Activated T-helper 17 cell treated with anti-CD3 and anti-CD28 coated beads, Interleukin-2, amount 50 U/mL, for 72 hours (primary cell): ENCODE measurements at regions not wholly inside any gene's neighbourhood (a gene's known extent, or its start where the extent isn't known, plus 50 kb on each side); places are given as distances from the start of the nearest gene placed in this dataset.
"Not testable (repeated sequence)": the region's sequence is repeated elsewhere in the genome, so short reads cannot be mapped to it uniquely, and the experiment has no call there.

ENCODE experiments used
- ATAC-seq: fragments of 150-1000 bp; cut with Tn5 transposase; replicated peaks from 2 replicates; pipeline ENCODE4 v1.10.0; 2021; ENCODE audit warnings: mild to moderate bottlenecking, moderate library complexity
- H3K27ac Mint-ChIP-seq: one replicate; pipeline ENCODE4 v1.8.0; 2022; ENCODE audit warnings: mixed read lengths
- H3K27me3 Mint-ChIP-seq: one replicate; pipeline ENCODE4 v1.8.0; 2022; ENCODE audit warnings: mixed read lengths
- H3K36me3 Mint-ChIP-seq: one replicate; pipeline ENCODE4 v1.8.0; 2022; ENCODE audit warnings: low read depth, mild to moderate bottlenecking, mixed read lengths
- H3K4me1 Mint-ChIP-seq: one replicate; pipeline ENCODE4 v1.8.0; 2022; ENCODE audit warnings: mixed read lengths
- H3K4me3 Mint-ChIP-seq: one replicate; pipeline ENCODE4 v1.8.0; 2022; ENCODE audit warnings: mild to moderate bottlenecking, mixed read lengths
- H3K9me3 Mint-ChIP-seq: one replicate; pipeline ENCODE4 v1.8.0; 2022; ENCODE audit warnings: mixed read lengths

DNA sequence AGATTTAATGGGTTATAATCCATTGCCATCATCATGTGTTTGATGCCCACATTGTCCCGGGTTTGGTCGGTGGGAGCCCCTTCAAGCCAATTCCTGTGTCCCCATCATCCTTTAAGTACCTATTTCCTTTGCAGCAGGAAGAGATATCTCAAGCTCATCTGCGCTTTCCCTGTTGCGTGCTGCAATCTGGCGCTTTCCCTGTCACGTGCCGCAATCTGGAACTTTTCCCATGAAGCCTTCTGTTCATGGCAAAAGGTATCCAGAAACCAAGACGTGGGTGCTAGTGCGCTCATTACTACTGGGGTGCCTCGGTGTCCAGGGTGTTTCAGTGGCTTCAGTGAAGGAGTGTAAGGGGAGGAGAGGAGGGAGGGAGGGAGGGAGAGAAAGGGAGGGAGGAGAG lies 174.6 kb upstream of the ZNF469 start:
- peaks cover 4% of the 10 kb centered on the region for H3K9me3 Mint-ChIP-seq
- H3K4me1 Mint-ChIP-seq: no peaks in the 10 kb centered on the region
- H3K27ac Mint-ChIP-seq: no peak overlapping the region
- H3K27me3 Mint-ChIP-seq: peaks cover 4% of the 10 kb centered on the region
- no peak for ATAC-seq
- no peaks in the 10 kb centered on the region for H3K36me3 Mint-ChIP-seq
- H3K4me3 Mint-ChIP-seq: no peak overlapping the region

DNA sequence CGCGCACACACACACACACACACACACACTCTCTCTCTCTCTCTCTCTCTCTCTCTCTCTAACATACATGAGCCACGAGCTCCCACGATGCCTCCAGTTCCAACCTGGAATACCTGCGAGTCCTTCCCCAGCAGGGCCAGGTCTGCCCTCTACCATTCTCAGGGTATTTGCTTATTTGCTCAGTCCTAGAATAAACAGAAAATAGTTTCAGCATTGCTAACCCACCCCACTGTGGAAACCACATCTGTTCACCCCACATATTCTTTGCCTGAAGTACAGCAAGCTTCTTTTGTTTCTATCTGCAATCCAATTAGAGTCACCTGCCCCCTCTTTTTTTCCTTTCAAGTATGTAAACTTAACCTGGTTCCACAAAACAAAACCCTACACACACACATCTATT lies 174.0 kb upstream of the ZNF469 start:
- not testable (repeated sequence) for H3K4me1 Mint-ChIP-seq, H3K36me3 Mint-ChIP-seq, H3K9me3 Mint-ChIP-seq, H3K27ac Mint-ChIP-seq, H3K4me3 Mint-ChIP-seq, H3K27me3 Mint-ChIP-seq, ATAC-seq

DNA sequence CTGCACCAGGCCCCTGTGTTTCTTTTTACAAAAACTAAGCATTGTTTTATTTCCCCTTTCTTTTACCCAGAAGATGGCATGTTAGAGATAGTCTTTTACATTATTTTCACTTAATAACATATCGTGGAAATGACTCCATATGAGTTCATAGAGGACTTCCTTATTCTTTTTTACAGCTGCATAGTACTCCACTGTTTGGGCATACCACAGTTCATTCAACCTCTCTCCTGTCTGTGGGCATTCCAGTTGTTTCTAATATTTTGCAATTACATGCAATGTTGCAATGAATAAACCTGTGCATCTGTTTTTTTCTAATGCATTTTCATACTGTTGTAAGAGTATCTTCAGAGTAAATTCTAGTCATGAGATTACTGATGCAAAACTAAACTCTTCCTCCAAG lies 173.2 kb upstream of the ZNF469 start:
- not testable (repeated sequence) for H3K4me1 Mint-ChIP-seq, H3K4me3 Mint-ChIP-seq, H3K27ac Mint-ChIP-seq

DNA sequence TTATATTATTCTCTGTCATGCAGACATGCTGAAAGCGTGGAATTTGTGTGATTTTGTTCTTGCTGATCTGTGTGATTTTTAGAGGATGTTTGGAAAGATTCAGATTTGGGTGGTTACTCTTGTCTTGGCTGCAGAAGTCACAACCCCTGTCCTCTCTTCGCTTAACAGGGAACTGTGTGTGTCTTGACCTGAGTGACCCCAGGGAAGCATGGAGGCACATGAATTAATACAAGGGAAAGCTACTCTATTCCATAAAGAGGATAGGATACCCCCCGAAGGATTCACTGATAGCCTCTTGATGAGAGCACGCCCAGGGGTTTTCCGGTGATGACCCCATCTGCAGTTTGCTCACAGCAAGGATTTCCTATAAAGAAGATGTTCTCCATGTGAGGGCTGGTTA lies 168.8 kb upstream of the ZNF469 start:
- H3K4me3 Mint-ChIP-seq, H3K9me3 Mint-ChIP-seq, H3K4me1 Mint-ChIP-seq: not testable (repeated sequence)

More for the DNA sequence above, 173.2 kb upstream of the ZNF469 start:
- H3K9me3 Mint-ChIP-seq, ATAC-seq, H3K27me3 Mint-ChIP-seq, H3K36me3 Mint-ChIP-seq: not testable (repeated sequence)

DNA sequence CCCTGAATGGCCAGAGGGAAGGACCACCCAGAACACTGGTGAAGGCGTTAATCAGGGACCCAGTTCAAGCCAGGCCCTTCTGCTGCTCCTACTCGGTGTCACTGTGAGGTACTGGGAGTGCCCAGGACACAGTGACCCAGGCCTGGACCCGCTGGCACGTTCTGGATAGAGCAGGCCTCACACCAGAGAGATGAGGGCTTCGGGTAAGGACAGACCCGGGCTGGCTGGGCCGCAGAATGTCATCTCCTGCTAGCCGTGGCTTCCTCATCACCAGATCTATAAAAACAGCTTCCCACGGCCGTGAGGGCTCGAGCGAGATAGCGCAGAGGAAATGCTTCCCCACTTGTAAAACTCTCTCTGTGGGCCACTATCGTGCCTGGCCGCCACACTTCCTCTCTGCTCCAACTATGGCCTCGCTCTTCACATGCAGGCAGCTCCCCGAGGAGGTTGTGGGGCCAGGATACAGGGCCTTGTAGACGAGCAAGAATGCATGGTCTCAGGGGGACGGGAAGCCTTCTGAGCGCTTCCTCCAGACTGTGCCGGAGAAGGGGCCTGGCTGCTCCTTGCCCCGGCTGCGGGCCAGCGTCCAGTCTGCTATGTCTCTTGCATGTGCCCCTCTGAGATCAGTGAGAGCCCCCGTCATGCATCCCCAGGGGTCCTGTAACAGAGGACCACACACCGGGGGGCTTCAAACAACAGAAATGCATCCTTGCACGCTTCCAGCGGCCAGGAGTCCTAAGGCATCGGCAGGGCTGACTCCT lies 161.6 kb upstream of the ZNF469 start:
- H3K4me3 Mint-ChIP-seq, H3K9me3 Mint-ChIP-seq, H3K27ac Mint-ChIP-seq, H3K4me1 Mint-ChIP-seq, ATAC-seq, H3K36me3 Mint-ChIP-seq: not testable (repeated sequence)
- peaks cover 30% of the 10 kb centered on the region for H3K27me3 Mint-ChIP-seq

More for the DNA sequence above, 168.8 kb upstream of the ZNF469 start:
- not testable (repeated sequence) for H3K27ac Mint-ChIP-seq, ATAC-seq, H3K36me3 Mint-ChIP-seq, H3K27me3 Mint-ChIP-seq

DNA sequence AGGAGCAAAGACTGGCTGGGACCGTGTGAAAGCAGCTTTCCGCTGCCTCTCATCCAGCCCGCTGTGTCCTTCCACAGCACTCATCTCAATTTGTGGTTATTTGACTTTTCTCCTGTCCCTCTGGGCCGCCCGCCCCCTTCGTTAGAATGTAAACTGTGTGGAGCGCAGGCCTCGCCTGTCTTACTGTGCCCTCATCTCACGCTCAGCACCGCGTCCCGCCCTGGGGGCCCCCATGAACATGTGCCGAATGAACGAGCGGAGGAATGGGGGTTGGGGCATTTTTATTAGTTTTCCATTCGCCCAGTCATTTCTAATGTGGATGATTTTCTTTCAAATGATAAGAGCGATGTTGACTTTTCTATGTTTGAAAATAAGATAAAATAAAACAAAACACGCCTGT lies 159.1 kb upstream of the ZNF469 start:
- not testable (repeated sequence) for H3K27ac Mint-ChIP-seq, H3K9me3 Mint-ChIP-seq, H3K4me1 Mint-ChIP-seq, ATAC-seq, H3K4me3 Mint-ChIP-seq, H3K36me3 Mint-ChIP-seq
- peaks cover 26% of the 10 kb centered on the region for H3K27me3 Mint-ChIP-seq

DNA sequence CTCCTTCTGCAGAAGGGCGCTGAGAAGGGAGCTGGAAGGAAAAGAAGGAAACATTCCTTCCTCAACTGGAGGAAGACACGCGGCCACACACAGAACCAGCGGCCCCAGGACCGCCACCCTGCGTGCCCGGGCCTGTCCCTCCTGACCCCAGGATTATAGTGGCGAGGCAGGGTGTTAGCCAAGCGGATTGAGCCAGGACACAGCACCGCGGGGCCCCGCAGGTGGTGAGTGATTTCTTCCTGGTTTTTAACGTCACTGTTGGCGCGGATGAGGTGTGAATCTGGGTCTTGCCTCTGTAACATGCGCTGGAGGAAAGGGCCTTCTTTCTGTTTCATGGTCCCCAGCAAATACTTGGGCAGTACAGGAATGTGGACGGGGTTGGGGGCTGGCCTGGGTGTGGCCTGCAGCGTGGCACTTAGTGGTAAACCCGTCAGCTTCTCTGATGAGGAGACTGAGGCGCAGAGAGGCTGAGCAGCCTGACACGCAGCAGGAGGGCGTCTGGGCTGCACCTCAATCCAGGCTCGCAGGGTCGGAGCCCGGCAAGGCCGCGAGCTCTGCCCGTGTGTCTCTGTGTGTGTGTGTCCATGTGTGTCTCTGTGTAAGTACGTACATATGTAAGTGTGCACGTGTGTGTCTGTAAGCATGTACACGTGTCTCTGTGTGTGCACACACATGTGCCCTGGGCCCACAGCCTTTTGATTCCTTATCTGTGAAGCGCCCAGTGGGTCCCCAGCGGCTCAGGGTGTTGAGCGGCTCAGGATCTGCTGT lies 158.4 kb upstream of the ZNF469 start:
- peaks cover 26% of the 10 kb centered on the region for H3K27me3 Mint-ChIP-seq
- not testable (repeated sequence) for H3K4me3 Mint-ChIP-seq, H3K9me3 Mint-ChIP-seq, H3K27ac Mint-ChIP-seq, H3K4me1 Mint-ChIP-seq, ATAC-seq, H3K36me3 Mint-ChIP-seq

DNA sequence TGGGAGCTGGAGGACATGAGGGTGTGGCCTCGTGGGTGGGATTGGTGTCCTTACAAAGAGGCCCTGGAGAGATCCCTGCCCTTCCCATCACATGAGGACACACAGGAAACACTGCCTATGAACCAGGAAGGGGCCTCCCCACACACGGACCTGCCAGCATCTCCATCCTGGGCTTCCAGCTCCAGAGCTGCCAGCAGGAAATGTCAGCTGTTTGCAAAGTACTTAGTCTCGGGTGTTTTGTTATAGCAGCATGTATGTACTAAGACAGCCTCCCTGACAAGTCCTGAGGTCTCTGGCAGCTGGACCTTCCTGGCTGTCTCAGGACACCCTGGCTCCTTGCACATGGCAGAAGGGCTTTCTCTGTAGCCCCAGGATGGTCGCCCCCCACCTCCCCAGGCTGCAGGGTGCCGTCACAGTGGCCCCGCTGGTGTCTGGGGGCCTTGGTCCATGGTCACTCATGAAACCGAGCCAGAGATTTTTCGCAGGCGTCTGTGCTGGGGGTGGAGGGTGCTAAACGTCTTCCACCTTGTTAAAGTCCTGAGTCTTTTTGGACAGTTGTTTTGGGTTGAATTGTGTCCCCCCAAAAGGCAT lies 157.0 kb upstream of the ZNF469 start:
- peaks cover 18% of the 10 kb centered on the region for H3K27me3 Mint-ChIP-seq
- H3K9me3 Mint-ChIP-seq, H3K36me3 Mint-ChIP-seq, H3K4me1 Mint-ChIP-seq, ATAC-seq, H3K4me3 Mint-ChIP-seq, H3K27ac Mint-ChIP-seq: not testable (repeated sequence)

DNA sequence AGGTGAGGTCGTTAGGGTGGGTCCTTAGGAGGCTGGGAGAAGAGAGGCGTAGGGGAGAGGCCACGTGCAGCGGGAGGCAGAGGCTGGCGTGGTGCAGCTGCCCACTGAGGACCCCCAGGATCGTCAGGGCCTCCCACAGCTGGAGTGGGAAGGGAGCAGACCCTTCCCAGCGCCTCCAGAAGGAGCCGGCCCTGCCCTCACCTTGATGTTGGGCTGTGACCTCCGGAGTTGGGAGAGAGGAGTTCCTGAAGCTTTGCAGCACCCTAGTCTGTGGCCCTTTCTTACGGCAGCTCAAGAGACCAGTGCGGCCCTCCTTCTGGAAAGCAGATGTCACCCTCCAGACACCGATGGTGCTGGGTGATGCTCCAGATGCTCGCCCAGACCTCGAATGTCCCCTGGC lies 156.5 kb upstream of the ZNF469 start:
- H3K27ac Mint-ChIP-seq, H3K36me3 Mint-ChIP-seq, H3K9me3 Mint-ChIP-seq, H3K4me1 Mint-ChIP-seq, ATAC-seq, H3K4me3 Mint-ChIP-seq: not testable (repeated sequence)
- H3K27me3 Mint-ChIP-seq: peaks cover 12% of the 10 kb centered on the region

DNA sequence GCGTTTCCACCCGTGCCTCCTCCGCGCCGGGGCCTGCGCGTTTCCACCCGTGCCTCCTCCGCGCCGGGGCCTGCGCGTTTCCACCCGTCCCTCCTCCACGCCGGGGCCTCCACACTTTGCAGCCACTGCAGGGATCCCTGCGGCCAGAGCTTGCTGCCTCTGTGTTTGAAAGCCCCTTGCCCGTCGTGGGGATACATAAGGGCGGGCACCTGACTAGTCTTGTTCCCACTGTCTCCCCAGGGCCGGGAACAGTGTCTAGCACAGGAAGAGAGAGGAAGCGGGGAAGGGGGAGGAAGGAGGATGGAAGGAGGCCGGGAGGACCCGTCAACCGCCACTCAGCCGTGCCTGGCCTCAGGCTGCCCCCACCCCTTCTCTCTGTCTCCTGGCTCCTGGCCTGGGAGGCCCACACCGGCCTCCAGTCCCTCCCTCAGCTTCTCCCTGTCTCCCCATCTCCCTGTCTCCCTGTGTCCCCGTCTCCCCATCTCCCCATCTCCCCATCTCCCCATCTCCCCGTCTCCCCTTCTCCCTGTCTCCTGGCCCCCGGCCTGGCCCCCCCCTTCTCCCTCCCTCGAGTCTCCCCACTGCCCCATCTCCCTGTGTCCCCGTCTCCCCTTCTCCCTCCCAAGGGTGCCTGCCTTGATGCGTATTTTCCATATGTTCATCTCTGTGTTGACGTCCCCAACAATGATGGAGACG lies 155.6 kb upstream of the ZNF469 start:
- H3K4me1 Mint-ChIP-seq, H3K4me3 Mint-ChIP-seq, H3K27ac Mint-ChIP-seq, ATAC-seq, H3K27me3 Mint-ChIP-seq, H3K36me3 Mint-ChIP-seq, H3K9me3 Mint-ChIP-seq: not testable (repeated sequence)

DNA sequence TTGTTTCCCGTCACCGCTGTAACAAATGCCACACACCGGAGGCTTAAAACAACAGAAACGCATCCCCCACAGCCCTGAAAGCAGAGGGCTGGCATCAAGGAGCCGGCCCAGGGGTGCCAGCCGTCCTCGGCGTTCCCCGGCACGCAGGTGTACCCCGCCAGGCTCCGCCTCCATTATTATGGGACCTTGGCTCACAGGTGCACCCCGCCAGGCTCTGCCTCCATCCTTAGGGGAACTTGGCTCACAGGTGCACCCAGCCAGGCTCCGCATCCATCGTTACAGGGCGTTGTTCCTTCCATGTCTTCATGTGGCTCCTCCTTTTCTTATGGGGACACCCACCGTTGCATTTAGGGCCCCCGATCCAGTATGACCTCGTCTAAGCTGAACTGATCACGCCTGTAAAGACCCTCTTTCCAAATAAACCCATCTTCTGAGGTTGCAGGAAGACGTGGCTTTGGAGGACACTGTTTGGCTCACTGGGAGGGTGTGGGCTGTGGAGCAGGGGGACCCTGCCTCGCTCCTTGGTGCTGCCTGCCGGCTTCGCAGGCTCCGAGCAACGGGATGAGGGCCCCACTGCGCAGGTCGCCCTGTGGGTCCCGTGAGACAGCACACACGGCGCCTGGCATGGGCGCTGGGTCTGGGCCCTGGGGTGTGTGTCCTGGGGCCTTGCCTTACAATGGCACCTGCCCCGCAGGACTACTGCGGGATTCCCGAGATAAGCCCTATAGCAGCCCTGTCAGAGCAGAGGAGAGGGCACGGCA lies 154.9 kb upstream of the ZNF469 start:
- H3K27ac Mint-ChIP-seq, H3K9me3 Mint-ChIP-seq, H3K4me3 Mint-ChIP-seq: not testable (repeated sequence)

DNA sequence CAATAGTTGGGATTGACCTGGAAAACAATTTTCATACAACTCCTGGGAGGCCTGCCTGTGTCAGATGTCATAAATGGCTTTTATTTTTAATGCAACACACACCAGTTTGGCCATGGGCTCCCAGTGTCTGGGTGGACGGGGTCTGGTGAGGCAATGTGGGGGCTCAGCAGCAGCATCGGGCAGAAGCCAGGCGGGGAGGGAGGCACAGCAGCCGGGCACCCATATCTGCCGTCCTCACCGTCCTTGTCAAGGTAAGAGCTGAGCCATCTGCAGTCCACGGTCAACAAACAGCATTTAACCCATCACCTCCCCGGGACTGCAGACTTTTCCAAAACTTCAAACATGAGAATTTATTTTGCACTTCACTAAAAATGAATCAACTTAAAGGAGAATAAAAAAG lies 154.0 kb upstream of the ZNF469 start:
- not testable (repeated sequence) for H3K4me3 Mint-ChIP-seq, ATAC-seq, H3K4me1 Mint-ChIP-seq, H3K36me3 Mint-ChIP-seq, H3K27me3 Mint-ChIP-seq, H3K9me3 Mint-ChIP-seq, H3K27ac Mint-ChIP-seq

More for the DNA sequence above, 154.9 kb upstream of the ZNF469 start:
- not testable (repeated sequence) for H3K4me1 Mint-ChIP-seq, ATAC-seq, H3K27me3 Mint-ChIP-seq, H3K36me3 Mint-ChIP-seq

DNA sequence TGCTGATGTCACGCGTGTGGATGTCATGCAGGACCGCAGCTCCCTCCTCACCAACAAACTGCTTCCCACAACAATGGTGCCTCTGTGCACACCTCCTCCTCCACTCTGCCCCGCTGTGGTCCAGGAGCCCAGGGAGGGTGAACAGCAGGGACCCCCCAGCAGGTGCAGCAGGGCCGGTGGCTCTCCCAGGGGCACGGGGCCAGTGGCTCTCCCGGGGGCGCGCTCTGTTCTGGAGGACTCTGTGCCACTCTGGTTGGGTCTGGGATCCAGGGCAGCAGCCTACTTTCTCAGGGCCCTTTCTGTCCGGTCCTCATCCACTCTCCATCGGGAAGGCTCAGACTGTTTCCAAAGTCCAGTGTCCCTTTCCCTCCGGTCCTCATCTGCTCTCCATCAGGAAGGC lies 153.0 kb upstream of the ZNF469 start:
- H3K4me1 Mint-ChIP-seq, H3K36me3 Mint-ChIP-seq, H3K9me3 Mint-ChIP-seq, H3K4me3 Mint-ChIP-seq, ATAC-seq, H3K27ac Mint-ChIP-seq, H3K27me3 Mint-ChIP-seq: not testable (repeated sequence)

DNA sequence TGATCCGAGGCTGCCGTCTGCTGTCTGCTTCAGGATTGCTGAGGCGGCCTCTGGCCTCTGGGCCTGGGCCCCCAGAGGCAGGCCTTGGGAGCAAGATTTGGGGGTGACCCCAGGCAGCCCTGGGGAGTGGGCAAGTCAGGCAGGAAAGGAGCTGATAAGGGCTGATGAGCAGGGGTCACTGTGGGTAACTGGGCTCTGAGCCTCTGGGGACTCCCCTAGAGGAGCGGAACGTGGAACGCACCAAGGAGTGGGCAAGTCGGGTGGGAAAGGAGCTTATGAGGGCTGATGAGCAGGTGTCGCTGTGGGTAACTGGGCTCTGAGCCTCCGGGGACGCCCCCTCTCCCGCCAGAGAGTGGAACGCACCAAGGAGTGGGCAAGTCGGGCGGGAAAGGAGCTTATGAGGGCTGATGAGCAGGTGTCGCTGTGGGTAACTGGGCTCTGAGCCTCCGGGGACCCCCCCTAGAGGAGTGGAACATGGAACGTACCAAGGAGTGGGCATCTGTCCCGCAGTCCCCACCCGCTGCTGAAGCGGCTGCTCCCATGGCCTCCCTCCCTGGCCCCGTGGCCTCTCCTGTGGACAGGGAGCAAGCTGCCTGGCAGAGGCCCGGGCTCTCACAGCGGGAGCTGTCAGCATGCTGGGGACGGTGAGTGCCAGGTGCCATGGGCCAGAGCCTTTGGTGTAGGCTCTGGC lies 152.3 kb upstream of the ZNF469 start:
- not testable (repeated sequence) for H3K9me3 Mint-ChIP-seq, H3K36me3 Mint-ChIP-seq, H3K4me3 Mint-ChIP-seq, ATAC-seq, H3K4me1 Mint-ChIP-seq, H3K27ac Mint-ChIP-seq, H3K27me3 Mint-ChIP-seq
